NT2/D1 (cell line): ENCODE measurements at regions not wholly inside any gene's neighbourhood (a gene's known extent, or its start where the extent isn't known, plus 50 kb on each side); places are given as distances from the start of the nearest gene placed in this dataset.
"Not testable (repeated sequence)": the region's sequence is repeated elsewhere in the genome, so short reads cannot be mapped to it uniquely, and the experiment has no call there.

Experiments
- SUZ12 ChIP-seq: IDR thresholded peaks from 2 replicates; pipeline ENCODE4 v1.6.1; 2011; ENCODE audit not compliant: insufficient read length, insufficient read depth; ENCODE audit errors: extremely low read depth
- ZNF274 ChIP-seq: IDR thresholded peaks from 2 replicates; pipeline ENCODE4 v1.6.1; 2011; ENCODE audit warnings: mild to moderate bottlenecking, low read depth, low read length

DNA sequence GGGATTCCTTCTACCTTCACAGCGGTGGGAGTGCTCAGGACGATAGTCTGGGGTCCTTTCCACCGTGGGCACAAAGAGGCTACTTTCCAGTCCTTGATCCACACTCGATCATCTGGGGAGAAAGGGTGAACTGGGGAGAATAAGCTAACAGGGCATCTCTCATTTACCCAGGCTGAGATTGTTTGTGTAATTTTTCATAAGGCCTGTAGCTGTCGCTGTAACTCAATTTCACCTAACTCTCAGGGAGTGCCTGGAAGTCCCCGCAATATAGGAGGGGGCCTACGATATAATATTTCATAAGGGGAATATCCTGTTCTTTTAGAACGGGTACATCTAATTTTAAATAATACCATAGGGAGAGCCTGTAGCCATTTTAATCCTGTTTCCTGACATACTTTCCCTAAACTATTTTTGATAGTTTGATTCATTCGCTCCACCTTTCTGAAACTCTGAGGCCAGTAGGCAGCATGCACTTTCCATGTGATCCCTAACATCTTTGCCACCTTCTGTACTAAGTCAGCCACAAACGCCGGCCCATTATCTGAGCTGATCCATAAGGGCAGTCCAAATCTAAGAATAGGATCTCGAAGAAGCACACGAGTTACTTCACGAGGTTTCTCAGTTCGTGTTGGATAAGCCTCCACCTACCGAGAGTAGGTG is 127.2 kb upstream of the CCZ1B start:
- not testable (repeated sequence) for TF ChIP-seq ZNF274, SUZ12
